HepG2 (cell line): ENCODE measurements at regions not wholly inside any gene's neighbourhood (a gene's known extent, or its start where the extent isn't known, plus 50 kb on each side); places are given as distances from the start of the nearest gene placed in this dataset.

Experiments used
- CHD4 ChIP-seq: fragments of 200-600 bp; sonication (generic); IDR thresholded peaks from 2 replicates; pipeline ENCODE4 v1.7.0; 2017; ENCODE audit warnings: mild to moderate bottlenecking, low read length, borderline replicate concordance
- CTCF ChIP-seq: sonication (generic); formaldehyde crosslinking; IDR thresholded peaks from 2 replicates; pipeline ENCODE4 v1.5.0; 2020; ENCODE audit warnings: mild to moderate bottlenecking, missing genetic modification reagents, moderate library complexity
- EZH2 ChIP-seq: conservative IDR thresholded peaks from 2 replicates; pipeline ENCODE4 v1.6.1; 2012; ENCODE audit warnings: mild to moderate bottlenecking, low read depth, low read length, moderate library complexity
- MTF1 ChIP-seq: sonication (generic); formaldehyde crosslinking; IDR thresholded peaks from 2 replicates; pipeline ENCODE4 v1.5.0; 2020; ENCODE audit warnings: missing genetic modification reagents
- PHB2 ChIP-seq: fragments of 450-650 bp; IDR thresholded peaks from 2 replicates; pipeline ENCODE4 v1.6.1; 2018; ENCODE audit not compliant: partially characterized antibody

GRCh38 chr15:26197060-26197459 lies 333.9 kb upstream of the ATP10A start:
- TF ChIP-seq EZH2 (no peak), CTCF (CRISPR knock-in tag) (no peak), PHB2 (no peak), CHD4 (no peak), MTF1 (CRISPR knock-in tag) (no peak)
